Hepatocyte (in vitro differentiated cells): ENCODE measurements at regions not wholly inside any gene's neighbourhood (a gene's known extent, or its start where the extent isn't known, plus 50 kb on each side); places are given as distances from the start of the nearest gene placed in this dataset.

Source experiments
- CTCF ChIP-seq: fragments of 200-600 bp; sonication (generic); IDR thresholded peaks from 2 replicates; pipeline ENCODE4 v1.5.1; 2016; ENCODE audit warnings: antibody characterized with exemption, mild to moderate bottlenecking; ENCODE audit not compliant: poor library complexity
- EZH2 ChIP-seq: fragments of 200-600 bp; sonication (generic); IDR thresholded peaks from 2 replicates; pipeline ENCODE4 v1.6.1; 2016; ENCODE audit warnings: antibody characterized with exemption, mild to moderate bottlenecking, borderline replicate concordance

DNA sequence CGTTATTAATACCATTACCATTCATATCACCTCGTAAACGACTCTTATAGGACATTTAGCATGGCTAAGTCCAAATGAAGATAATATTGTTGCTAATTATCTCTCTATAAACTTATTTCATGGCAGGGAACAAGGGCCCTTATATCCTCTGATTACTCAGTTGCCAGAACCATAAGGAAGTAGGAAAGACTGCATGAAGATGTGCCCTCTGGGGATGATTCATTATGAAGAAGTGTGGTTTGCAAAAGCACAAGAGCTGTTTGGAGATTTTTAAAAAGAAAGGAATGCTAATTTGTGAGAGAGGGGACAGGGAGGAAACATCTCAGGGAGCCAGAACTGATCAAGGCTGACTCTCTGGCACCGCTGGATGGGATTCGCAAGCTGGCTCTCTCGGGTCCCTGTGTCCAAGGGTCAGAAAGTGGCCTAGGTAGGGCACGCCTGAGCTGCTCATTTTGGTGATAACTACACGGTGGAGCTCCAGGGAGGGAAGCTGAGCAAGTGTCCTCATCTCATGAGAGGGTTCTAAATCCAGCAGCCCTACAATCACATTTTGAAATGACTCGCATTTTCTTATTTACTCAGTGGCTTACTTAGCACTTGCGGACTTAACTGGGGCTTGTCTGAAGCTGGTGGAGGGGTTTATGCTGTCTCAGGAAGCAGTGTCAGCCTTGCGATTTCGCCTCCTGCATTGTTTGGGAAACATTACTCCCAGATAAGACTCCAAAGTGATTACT is 136.8 kb downstream of the C5orf15 start:
- TF ChIP-seq EZH2 (no peak), CTCF (no peak)
